ENCODE measurements at regions not wholly inside any gene's neighbourhood (a gene's known extent, or its start where the extent isn't known, plus 50 kb on each side); places are given as distances from the start of the nearest gene placed in this dataset.

DNA sequence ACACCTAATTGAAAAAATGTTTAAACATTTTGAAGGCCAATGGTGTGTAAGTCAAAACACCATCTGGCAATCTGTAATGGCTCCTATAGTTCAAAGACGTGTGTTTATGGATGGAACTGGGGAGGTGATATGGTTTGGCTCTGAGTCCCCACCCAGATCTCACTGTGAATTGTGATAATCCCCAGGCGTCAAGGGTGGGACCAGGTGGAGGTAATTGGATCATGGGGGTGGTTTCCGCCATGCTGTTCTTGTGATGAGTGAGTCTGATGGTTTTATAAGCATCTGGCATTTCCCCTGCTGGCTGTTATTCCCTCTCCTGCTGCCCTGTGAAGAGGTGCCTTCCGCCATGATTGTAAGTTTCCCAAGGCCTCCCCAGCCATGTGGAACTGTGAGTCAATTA is 52.2 kb downstream of the ADRA2C start:
- DNase-seq: no peak

DNA sequence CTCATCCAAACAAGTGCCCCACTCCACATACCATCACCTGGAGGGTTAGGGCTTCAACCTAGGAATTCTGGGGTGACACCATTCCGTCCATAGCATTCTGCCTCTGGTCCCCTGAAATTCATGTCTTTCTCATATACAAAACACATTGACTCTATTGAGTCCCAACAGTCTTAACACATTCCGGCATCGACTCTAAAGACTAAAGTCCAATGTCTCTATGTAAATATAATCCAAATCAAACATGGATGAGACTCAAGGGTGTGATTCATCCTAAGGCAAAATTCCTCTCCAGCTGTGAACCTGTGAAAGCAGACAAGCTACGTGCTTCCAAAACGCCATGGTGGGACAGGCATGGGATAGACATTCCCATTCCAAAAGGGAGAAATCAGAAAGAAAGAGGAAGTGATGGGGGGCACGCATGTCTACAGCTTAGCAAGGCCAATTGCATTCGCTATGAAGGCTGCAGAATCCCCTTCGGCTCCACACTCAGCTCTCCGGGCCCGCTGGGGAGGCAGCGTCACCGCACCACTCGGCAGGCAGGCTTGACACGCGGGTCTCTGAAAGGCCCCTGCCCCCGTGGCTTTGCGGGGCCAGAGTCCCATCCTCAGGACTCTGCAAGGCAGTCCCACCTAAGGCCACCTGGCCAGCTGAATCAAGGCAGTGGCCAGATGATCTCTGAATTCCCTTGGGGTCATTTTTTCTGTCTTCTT is 53.2 kb downstream of the ADRA2C start:
- no peak for DNase-seq

DNA sequence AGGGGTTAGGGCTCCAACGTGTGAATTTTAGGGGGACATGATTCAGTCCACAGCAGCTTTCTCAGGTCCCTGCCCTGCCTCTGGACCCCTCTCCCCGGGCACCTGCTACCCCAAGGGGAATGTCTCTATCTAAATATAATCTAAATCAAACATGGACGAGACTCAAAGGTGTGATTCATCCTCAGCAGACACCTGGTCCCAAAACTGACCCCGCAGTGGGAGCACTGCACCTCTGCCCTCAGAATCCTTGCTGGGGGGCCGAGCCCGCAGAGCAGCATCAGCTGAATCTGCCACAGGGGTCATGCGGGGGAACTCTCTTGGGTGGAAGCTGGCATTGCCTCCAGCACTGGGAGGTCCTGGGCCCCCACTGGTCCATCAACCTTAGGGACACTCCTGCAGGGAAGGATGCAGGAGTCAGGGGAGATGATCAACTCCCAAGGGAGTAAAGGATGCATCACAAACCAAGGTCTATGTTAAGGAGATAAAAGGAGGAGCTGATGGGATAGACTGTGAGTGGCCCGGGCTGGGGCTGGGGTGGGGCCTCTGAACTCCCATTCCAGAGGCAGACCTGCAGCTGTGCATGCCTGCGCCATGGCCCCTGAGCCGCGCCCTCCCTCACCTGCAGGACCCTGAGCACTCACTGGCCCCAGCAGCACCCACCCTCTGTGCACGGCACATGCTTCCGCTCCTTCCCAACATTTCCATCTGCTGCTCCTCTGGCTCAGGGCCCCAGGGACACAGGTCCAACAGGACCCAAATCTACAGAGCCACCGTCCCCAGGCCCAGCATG is 54.0 kb downstream of the ADRA2C start:
- no peak for DNase-seq

DNA sequence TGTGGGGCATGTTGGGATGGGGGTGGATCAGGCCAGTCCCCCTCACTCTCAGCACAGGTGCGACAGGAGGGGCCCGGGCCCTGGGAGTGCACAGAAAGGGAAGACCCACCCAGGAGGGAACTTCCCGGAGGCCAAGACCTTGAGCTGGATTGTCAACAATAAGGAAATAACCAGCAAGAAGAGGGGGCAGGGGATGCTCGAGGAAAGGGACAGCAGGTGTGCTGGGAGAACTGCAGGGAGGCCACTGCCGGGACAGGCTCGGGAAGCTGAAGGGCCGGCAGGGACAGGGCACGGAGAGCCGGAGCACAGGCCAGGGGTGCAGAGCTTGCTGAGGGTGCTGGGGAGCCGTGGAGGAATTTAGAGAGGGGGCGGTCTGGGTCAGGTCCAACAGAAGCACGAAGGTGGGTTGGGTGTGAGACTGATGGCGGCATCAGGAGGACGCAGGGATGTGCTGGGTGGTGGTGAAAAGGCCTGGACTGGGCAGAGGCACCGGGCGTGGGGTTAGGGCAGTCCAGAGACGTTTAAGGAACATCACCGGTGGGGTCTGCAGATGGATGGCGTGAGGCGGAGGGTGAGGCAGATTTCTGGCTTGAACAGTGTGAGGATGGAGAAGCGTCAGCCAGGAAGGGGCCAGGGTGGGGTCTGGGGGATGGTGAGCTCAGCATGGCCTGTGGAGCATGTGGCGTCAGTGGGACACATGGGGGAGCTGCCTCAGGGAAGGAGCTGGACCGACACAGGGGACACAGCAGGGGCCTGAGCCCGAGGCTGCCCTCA is 54.8 kb downstream of the ADRA2C start:
- DNase-seq: no peak

DNA sequence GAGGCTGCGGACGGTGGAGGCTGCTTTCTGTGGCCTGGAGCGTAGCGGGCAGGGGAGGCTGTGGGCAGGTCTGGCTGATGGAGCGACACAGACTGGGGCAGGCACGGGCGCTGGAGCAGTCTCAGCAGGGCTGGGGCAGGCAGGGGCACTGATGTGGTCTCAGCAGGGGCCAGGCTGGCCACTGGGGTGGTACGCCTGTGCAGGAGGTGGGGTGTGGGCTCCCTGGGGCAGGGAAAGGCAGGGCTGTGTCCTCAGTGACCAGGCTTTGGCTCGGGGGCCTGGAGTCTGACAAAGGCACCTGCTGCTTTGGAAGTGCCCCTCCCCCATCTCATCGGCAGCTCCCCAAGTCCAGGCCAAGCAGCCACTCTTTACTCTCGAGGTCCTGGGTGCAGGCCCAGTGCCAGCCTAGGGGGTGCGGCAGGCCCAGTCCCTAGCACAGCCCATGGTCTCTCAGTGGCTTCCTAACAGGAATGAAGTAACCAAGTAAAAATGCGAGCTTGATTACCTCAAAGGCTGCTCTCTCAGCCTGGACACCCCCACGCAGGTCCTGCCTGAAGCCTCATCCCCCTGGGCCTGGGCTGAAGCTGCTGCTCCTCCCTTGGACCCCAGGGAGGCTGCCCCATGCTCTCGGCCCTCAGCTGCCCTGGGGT is 55.5 kb downstream of the ADRA2C start:
- DNase-seq: no peak

DNA sequence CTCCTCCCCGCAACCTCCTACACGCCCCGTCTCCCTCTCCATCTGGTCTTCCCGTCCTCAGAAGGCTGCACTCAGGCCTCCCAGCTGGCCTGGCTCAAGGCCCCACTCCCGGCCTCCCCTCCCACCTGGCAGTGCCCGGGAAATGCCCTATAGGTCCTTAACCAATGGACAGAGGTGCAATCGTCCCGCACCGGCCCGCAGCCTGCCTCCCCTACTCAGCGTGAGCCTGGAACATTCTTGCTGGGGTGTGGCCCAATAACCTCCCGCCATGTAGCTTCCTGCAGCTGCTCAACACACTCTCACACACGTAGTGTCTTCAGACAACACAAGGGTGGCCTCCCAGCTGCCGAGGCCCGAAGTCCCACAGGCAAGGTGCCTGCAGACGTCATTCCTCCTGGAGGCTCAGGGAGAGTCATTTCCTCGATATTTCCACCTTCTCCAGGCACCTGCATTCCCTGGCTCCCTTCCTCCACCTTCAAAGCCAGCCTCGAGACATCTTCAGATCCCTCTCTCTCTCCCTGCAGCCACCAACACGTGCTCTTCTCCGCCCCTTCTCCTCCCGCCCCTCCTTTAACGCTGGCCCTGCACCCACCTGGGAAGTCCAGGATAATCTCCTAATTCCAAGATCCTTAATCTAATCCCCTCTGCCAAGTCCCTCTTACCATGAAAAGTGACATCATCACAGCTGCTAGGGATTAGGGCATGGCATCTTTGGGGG is 56.2 kb downstream of the ADRA2C start:
- no peak for DNase-seq

DNA sequence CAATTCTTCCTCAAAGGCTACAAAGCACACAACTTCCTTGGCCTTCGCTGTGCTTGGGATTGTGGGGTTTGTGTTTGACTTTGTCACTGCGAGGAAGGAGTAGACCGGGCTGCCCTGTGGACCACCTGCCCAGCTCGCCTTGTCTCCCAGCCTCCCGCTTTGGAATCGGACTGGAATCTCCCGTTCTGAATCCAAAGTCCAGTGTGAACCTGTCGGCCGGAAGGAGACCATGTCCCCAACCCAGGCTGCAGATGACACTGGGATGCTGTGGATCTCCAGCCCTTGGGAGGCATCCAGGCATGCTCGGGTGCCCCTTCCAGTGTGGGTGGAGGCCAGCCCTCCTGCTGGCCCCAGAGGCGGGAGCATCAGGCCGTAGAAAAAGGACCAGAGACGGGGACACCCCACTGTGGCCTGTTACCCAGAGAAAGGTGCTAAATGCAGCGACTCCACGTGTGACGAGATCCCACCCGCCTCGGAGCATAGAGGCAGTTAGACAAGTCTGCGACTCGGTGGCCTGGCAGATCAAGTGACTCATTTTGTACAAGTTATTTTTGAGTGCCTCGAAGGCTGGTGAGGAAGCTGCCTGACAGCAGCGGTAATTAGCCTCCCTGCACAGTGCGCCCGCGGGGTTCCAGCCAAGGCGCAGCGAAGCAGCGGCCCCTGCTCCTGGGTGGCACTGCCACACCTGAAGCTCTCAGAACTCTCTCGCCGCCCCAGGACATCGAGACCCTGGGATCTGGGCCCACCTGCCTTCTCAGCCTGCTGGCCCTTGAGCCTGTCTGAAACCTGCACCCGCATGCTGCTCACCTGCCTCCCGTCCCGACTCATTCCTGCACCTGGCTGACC is 57.5 kb downstream of the ADRA2C start:
- no peak for DNase-seq

DNA sequence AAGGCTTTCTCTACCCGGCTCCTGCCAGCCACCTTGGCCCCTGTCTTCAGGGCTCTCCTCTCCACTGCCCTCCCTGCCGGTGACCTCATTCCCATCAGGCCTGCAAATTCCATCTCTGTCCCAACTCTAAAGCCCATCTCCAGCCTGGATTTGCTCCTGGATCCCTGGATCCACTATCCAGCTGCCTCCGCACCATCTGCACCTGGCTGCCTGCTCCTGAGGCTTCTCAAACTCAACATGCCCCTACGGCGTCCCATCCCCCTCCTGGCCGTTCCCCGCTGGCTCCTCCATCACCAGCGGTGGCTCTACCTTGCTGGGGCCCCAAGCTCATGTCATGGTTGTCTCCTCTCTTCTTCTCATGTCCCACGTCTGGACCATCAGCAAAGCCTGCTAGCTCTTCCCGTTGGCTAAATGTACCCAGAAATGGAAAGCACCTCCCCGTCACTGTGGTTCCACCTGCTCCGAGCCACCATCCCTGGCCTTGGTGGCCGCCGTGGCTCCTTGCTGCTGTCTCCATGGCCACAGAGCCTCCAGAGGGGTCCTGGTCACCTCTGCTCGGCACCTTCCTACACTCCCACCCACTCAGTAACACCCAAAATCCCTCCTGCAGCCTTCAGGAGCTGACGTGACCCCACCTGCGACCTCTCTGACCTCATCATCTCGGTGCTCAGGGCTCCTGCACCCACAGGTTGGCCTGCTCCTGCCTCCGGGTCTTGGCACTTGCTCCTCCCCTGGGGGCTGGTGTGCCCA is 58.5 kb downstream of the ADRA2C start:
- DNase-seq: no peak

DNA sequence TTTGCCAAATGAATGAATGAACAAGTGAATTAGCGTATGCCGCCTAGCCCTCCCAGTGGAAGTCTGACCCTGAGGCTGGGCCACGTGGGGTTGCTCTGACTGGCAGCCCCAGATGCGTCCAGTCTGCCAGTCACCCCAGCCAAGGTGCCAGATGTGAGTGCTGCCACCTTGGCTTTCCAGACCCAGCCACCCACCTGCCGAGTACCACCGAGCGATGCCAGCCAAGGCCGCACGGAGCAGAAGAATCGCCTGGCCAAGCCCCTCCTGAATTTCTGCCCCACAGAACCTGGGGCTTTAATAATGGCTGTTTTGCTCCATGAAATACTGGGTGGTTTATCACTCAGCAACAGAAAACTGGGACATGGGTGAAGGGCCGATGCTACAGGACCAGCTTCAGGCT is 59.3 kb downstream of the ADRA2C start:
- no peak for DNase-seq

DNA sequence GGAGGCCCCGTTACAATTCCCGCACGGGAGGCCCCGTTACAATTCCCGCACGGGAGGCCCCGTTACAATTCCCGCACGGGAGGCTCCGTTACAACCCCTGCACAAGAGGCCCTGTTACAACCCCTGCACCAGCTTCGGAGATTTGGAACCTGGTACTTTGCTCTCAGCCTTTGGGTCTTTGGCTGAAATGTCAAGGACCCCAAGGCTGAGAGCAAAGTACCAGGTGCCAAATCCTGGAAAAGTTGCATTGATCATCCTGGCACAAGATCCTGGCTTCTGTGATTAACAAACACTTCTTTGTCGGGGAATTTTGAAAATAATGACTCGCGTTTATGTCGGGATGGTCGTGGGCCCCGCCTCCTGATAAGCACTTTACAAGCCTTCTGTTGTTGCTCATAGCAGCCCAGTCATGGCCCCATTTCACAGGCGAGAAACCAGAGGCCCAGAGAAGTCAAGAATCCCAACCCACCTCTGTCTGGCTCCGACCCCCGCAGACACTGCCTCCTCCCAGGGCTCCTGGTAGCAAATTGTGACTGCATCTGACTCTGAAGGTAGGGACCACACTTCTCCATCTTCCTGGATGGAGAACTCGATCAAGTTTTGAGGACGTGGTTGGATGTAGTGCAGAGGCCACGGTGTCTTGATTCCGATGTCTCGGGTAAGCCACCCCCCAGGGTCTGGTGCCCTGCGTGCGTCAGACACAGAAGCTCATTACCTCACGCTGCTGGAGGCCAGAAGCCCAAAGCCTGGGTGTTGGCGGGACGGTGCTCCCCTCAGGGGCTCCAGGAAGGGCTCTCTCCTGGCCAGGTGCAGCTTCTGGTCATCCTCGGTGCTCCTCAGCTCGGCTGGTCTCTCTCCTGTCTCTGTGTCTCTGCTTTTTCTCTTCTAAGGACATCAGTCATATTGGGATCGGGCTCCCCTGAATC is 60.3 kb downstream of the ADRA2C start:
- no peak for DNase-seq

DNA sequence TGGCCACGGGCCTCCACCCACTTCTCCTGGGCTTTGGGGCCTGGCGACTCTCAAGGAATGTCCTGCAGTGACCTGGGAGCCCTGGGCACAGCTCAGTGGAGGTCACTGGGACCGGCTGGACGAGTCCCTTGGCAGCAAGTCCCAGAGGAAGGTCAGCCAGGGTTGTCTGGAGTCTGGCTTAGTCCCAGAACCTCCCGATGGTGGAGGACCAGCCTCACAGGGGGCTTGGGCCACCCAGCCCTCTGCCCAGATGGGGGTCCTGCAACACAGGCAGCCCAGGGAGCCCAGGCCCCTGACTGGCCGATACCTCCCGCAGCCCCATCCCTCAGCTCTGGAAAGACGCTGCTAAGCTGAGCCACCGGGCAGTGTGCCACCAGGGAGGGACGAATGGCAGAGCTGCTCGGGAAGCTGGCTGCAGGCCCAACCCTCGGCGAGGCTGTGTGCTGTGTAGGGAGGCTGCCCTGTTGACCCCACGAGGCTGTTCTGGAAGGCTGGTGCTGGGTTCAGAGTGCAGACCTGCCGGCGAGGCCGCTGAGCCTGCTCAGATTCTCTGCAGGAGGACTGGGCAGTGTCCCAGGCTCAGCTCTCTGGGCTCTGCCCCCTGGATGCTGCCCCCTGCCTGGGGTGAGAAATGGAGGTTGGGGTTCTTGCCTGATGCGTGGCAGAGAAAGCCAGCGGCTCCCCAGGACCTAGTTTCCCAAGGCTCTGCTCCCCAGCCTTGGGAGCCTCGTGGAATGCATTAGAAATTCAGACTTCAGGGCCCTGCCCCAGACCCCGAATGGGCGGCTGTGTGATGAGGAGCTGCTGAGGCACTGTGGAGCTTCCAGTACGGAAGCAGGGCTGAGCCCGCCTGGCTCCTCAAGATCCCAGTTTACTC is 61.7 kb downstream of the ADRA2C start:
- DNase-seq: no peak

DNA sequence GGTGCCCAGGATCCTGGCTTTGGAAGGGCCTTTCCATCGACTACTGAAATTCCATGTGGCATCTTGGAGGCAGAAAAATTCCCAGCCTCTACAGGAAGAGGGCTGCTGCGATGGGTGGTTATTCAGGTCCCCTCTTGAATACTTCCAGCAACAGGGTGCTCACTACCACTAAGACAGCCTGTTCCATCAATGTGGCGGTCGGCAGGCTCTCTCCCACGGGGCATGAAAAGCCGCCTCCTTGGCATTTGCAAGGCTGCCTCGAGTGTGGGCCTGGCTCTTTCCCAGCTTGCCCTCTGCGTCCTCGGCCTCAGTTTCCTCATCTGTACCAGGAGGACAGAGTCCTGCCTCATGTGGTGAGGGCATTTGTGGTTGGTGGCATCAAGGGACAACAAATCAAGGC is 62.4 kb downstream of the ADRA2C start:
- DNase-seq: no peak

DNA sequence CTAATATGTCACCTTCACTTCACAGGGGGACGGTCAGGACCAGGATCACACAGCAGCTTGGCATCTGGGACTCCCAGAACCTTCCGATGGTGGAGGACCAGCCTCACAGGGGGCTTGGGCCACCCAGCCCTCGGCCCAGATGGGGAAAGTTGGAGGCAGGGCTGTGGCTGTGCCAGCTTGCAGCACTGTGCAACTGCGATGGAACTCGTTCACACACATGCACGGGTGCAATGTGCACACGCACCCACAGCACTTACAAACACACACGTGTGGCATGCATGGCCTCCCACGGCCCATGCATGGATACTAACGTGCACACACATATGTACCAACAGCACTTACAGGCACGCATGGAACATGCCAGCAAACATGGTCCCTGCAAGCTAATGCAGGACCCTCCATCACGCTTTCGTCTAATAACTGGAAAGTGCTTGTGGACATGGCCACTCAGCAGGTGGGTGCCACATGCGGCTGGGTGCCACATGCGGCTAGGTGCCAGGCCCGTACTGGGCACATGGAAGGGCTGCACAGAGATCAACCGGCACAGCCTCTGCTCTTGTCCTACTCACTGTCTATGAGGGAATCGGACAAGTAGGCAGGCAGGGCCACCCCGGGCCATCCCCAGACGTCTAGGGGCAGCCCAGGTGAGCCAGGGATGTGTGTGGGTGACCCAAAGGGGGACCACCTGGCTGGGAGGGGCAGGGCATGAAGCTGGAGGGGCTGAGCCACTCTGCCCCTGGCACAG is 63.2 kb downstream of the ADRA2C start:
- DNase-seq: no peak

DNA sequence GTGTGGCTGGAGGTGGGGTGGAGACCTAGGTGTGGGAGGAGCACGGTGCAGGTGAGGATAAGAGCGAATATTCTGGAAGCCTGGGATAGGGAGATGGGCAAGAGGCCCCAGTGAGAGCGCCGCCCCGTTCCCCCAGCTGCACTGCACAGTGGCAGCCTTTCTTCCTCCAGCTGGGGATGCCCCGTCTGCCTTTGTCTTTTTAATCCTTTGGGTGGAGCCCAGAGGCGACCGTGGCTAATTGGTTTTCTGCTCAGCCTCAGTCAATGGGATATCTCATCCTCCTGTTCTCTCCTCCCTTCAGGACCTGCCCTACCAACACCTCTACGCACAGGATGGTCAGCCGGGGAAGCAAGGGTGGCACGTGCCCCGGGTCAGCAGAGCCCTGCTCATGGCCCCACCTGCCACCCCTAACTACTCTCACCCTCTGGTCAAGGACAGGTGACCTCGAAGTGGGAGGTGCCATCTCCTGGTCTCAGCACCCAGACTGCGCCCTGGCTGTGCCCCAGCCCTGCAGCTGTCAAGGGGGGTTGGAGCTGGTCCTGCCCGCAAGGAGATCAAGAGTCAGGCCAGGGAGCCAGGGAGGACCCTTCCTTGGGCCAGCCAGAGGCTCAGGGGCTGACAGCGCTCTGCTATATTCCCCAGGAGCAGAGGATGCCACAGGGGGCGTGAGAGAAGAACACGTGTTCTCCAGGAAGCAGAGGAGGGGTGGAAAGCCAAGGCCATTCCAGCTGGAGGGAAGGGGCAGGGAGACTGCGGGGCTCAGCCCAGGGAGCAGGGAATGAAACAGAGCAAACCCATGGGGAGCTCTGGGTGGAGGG is 64.0 kb downstream of the ADRA2C start:
- DNase-seq: no peak

DNA sequence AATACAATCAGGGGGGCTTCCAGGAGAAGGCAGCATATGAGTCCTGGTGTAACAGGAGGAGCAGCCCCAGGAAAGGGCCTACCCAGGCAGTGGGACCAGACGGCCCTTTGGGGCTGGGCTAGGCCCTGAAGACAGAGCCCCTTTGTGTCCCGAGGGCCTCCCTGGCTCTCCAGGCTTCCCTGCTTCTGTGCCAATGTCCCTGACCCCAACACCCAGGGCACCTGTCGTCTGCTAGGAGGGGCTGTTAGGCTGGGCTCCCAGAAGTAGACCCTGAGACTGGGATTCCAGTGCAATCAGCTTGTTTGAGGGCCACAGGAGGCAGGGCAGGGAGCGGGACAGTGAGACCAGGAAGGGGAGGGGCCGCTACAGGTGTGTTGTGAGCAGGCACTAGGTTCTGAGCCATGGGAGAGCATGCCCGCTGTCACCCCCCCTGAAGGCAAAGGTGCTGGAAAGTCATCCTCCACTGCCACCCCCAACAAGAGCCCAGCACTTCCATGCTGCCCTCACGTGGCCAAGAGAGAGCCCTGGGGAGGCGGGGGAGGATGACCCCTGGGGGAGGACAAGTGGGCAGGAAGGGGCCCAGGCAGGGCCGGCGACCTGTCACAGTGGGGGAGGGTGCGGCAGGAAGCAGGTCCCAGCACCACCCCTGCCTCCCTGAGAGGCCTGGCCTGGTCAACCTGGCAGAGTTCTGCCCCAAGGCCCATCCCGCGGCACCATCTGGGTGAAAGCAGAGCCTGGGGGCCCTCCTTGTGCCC is 64.8 kb downstream of the ADRA2C start:
- DNase-seq: no peak

DNA sequence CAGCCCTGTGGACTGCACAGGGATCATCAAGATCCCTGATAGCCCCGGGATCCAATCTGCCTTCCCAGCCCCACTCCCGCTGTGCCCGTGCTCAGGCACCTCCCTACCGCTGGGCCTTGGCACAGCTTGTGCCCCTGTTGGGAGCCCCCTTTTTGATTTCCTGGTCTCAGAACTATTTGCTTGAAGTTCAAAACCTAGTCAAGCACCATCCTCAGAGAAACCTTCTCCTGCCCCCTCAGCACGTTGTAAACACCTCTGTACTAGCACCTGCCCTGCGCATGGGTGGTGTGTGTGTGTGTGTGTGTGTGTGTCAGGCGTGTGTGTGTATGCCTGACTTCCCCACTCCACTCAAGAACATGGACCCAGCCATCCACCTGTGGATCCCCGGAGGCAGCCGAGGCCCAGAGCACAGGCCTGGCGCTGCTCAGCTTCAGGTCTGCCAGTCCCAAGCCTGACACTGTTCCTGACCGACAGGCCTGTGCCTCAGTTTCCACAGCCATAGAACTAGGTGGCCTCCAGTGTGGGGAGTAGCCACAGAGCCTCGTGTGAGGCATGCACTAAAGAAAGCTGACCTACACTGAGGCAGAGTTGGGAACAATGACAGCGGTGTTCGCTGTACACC is 65.5 kb downstream of the ADRA2C start:
- DNase-seq: no peak

Data from activated CD8-positive, alpha-beta memory T cell treated with anti-CD3 and anti-CD28 coated beads, Interleukin-2, amount 50 U/mL, for 48 hours (primary cell).